T-cell (primary cell): ENCODE measurements at regions not wholly inside any gene's neighbourhood (a gene's known extent, or its start where the extent isn't known, plus 50 kb on each side); places are given as distances from the start of the nearest gene placed in this dataset.

Experiments
- ATAC-seq, 4 experiments: fragments of 200-7000 bp in 3 of 4; fragments of 150-1000 bp in 1 of 4; cut with Tn5 transposase; replicated peaks in 1 of 4; 1 replicate in 3 of 4; 2 replicates in 1 of 4; pipeline ENCODE4 v1.10.0; 2021; ENCODE audit warnings: moderate library complexity in 3 of 4, mild to moderate bottlenecking in 2 of 4, moderate number of reproducible peaks in 1 of 4
- CTCF ChIA-PET, 2 donors: fragments of 300-600 bp; sonication (Branson Sonifier 250); formaldehyde crosslinking; loops; one replicate each; lab custom pipeline; 2022; ENCODE audit warnings: antibody characterized with exemption in 2 of 2; lab: Charles Lee
- POLR2A ChIA-PET, 2 donors: fragments of 300-600 bp; sonication (Branson Sonifier 250); formaldehyde crosslinking; loops; one replicate each; lab custom pipeline; 2022; ENCODE audit warnings: antibody characterized with exemption in 2 of 2; lab: Charles Lee
- DNase-seq, 35 experiments: peaks; one replicate each; pipeline versions ENCODE4 v3.0.0 to v3.0.0-alpha.2; 2013 to 2023
- H3K27ac ChIP-seq: one replicate; pipeline ENCODE4 v1.5.1; 2013; ENCODE audit warnings: low read length
- H3K27me3 ChIP-seq, 2 experiments: replicated peaks in 1 of 2; 1 replicate in 1 of 2; 2 replicates in 1 of 2; pipeline versions ENCODE4 v1.6.1 to v1.7.0; 2013; ENCODE audit warnings: low read length in 1 of 2, mixed read lengths in 1 of 2; ENCODE audit not compliant: control insufficient read depth in 2 of 2, insufficient read depth in 2 of 2; ENCODE audit errors: extremely low read depth in 1 of 2
- H3K36me3 ChIP-seq, 2 donors: 1 replicate in 1 of 2; 2 replicates in 1 of 2; pipeline versions ENCODE4 v1.6.1 to v1.7.0; 2013; ENCODE audit warnings: low read length in 1 of 2; ENCODE audit not compliant: control insufficient read depth in 2 of 2, insufficient read depth in 1 of 2; ENCODE audit errors: extremely low read depth in 1 of 2
- H3K4me1 ChIP-seq, 2 experiments: 1 replicate in 1 of 2; 2 replicates in 1 of 2; pipeline versions ENCODE4 v1.6.1 to v1.7.0; 2013; ENCODE audit warnings: low read length in 2 of 2, mixed read lengths in 1 of 2; ENCODE audit not compliant: insufficient read depth in 2 of 2, control insufficient read depth in 1 of 2; ENCODE audit errors: extremely low read depth in 1 of 2
- H3K4me3 ChIP-seq, 2 donors: 1 replicate in 1 of 2; 2 replicates in 1 of 2; pipeline versions ENCODE4 v1.5.1 to v1.7.0; 2013; ENCODE audit warnings: mild to moderate bottlenecking in 2 of 2, low read length in 1 of 2, moderate library complexity in 1 of 2; ENCODE audit not compliant: control insufficient read depth in 1 of 2; ENCODE audit errors: extremely low read depth in 1 of 2
- H3K9me3 ChIP-seq: 2 replicates; pipeline ENCODE4 v1.7.0; 2013
- H3K27ac Mint-ChIP-seq, 2 donors: one replicate each; pipeline ENCODE4 v1.8.0; 2020 to 2021; ENCODE audit warnings: mild to moderate bottlenecking in 2 of 2, mixed read lengths in 2 of 2
- H3K27me3 Mint-ChIP-seq, 2 donors: one replicate each; pipeline ENCODE4 v1.8.0; 2021 to 2022; ENCODE audit warnings: mixed read lengths in 2 of 2
- H3K36me3 Mint-ChIP-seq: one replicate; pipeline ENCODE4 v1.8.0; 2021; ENCODE audit warnings: mixed read lengths
- H3K4me1 Mint-ChIP-seq, 3 donors: one replicate each; pipeline ENCODE4 v1.8.0; 2020 to 2022; ENCODE audit warnings: mixed read lengths in 3 of 3, mild to moderate bottlenecking in 1 of 3
- H3K4me3 Mint-ChIP-seq, 3 donors: one replicate each; pipeline ENCODE4 v1.8.0; 2020 to 2022; ENCODE audit warnings: mild to moderate bottlenecking in 3 of 3, mixed read lengths in 3 of 3, moderate library complexity in 3 of 3
- H3K9me3 Mint-ChIP-seq, 3 donors: one replicate each; pipeline ENCODE4 v1.8.0; 2020 to 2022; ENCODE audit warnings: mixed read lengths in 3 of 3
- WGBS: methylation state at CpG from one replicate; pipeline ENCODE4 v1.1.5; 2013; ENCODE audit warnings: missing lambda C conversion rate; ENCODE audit not compliant: insufficient coverage; 5-methylcytosine and 5-hydroxymethylcytosine counted together

- DNase-seq (no peak), ATAC-seq (no peak)
- Mint-ChIP-seq H3K9me3 (no peaks in the 10 kb centered on the region), H3K36me3 (no peaks in the 10 kb centered on the region), H3K27me3 (peaks cover 6 to 8% of the 10 kb centered on the region in 2 donors), H3K4me3 (no peak overlapping the region), H3K27ac (no peak overlapping the region), H3K4me1 (peaks cover 0 to 2% (median 0%) of the 10 kb centered on the region in 3 donors)
- Histone ChIP-seq H3K4me3 (no peak overlapping the region), H3K27me3 (no peaks in the 10 kb centered on the region), H3K4me1 (no peaks in the 10 kb centered on the region), H3K27ac (no peak overlapping the region), H3K36me3 (no peaks in the 10 kb centered on the region), H3K9me3 (no peaks in the 10 kb centered on the region)
- POLR2A ChIA-PET, result interaction anchor here in 1 of 2 donors (0.6 kb wide), 1 partner anchor 30 kb away, joined by 3 read pairs; no protein-coding TSS in a partner anchor
- CTCF ChIA-PET, result no interaction called here
- WGBS, result 60% methylated on average over 1 of the region's 5 CpGs
Observed at GRCh38 chr4:11299836-11300235, 128.9 kb downstream of the HS3ST1 start.

GRCh38 chr4:11299016-11299415 is 129.7 kb downstream of the HS3ST1 start:
- ChIA-PET CTCF (interaction anchor here in 1 of 2 donors (1.2 kb wide), 1 partner anchor 15 kb away, joined by 3 read pairs; no protein-coding TSS in a partner anchor), POLR2A (no interaction called here)
- Mint-ChIP-seq H3K27ac (no peak overlapping the region), H3K4me1 (peaks cover 0 to 2% (median 0%) of the 10 kb centered on the region in 3 donors), H3K9me3 (no peaks in the 10 kb centered on the region), H3K36me3 (no peaks in the 10 kb centered on the region), H3K27me3 (peaks cover 5 to 8% of the 10 kb centered on the region in 2 donors), H3K4me3 (no peak overlapping the region)
- Histone ChIP-seq H3K4me1 (no peaks in the 10 kb centered on the region), H3K9me3 (no peaks in the 10 kb centered on the region), H3K27ac (no peak overlapping the region), H3K4me3 (no peak overlapping the region), H3K27me3 (no peaks in the 10 kb centered on the region), H3K36me3 (no peaks in the 10 kb centered on the region)
- 91% methylated on average over 4 of the region's 6 CpGs for WGBS
- no peak for DNase-seq
- ATAC-seq, result no peak

GRCh38 chr4:11298451-11298850 is 130.2 kb downstream of the HS3ST1 start:
- Histone ChIP-seq H3K27ac (no peak overlapping the region), H3K4me3 (no peak overlapping the region), H3K9me3 (no peaks in the 10 kb centered on the region), H3K4me1 (no peaks in the 10 kb centered on the region), H3K36me3 (no peaks in the 10 kb centered on the region), H3K27me3 (no peaks in the 10 kb centered on the region)
- Mint-ChIP-seq H3K27ac (no peak overlapping the region), H3K27me3 (peaks cover 0 to 6% of the 10 kb centered on the region in 2 donors), H3K4me3 (no peak overlapping the region), H3K4me1 (peaks cover 0 to 2% (median 0%) of the 10 kb centered on the region in 3 donors), H3K36me3 (no peaks in the 10 kb centered on the region), H3K9me3 (no peaks in the 10 kb centered on the region)
- WGBS, result no CpG with 5 or more reads among the region's 1 CpG
- POLR2A ChIA-PET, result no interaction called here
- CTCF ChIA-PET, result interaction anchor here in 1 of 2 donors (1.2 kb wide), 1 partner anchor 15 kb away, joined by 3 read pairs; no protein-coding TSS in a partner anchor
- DNase-seq (no peak), ATAC-seq (no peak)

GRCh38 chr4:11297627-11298026 is 131.1 kb downstream of the HS3ST1 start:
- H3K4me1 ChIP-seq, result no peaks in the 10 kb centered on the region
- DNase-seq (no peak), ATAC-seq (no peak)
- H3K4me3 ChIP-seq, result no peak overlapping the region
- H3K36me3 ChIP-seq, result no peaks in the 10 kb centered on the region
- H3K4me3 Mint-ChIP-seq, result no peak overlapping the region
- POLR2A ChIA-PET, result no interaction called here
- H3K4me1 Mint-ChIP-seq, result peaks cover 0 to 2% (median 0%) of the 10 kb centered on the region in 3 donors
- H3K27ac ChIP-seq, result no peak overlapping the region
- CTCF ChIA-PET, result no interaction called here
- H3K9me3 Mint-ChIP-seq, result no peaks in the 10 kb centered on the region
- H3K9me3 ChIP-seq, result no peaks in the 10 kb centered on the region
- WGBS, result no CpG with 5 or more reads among the region's 3 CpGs
- no peak overlapping the region for H3K27ac Mint-ChIP-seq
- H3K27me3 Mint-ChIP-seq, result peaks cover 0 to 3% of the 10 kb centered on the region in 2 donors
- H3K27me3 ChIP-seq, result no peaks in the 10 kb centered on the region
- H3K36me3 Mint-ChIP-seq, result no peaks in the 10 kb centered on the region

- H3K9me3 Mint-ChIP-seq, result no peaks in the 10 kb centered on the region
- no CpG with 5 or more reads among the region's 4 CpGs for WGBS
- peaks cover 0 to 3% of the 10 kb centered on the region in 2 donors for H3K27me3 Mint-ChIP-seq
- H3K4me3 ChIP-seq, result no peak overlapping the region
- no peaks in the 10 kb centered on the region for H3K9me3 ChIP-seq
- POLR2A ChIA-PET, result no interaction called here
- no peak overlapping the region for H3K4me3 Mint-ChIP-seq
- no peak overlapping the region for H3K27ac ChIP-seq
- CTCF ChIA-PET, result no interaction called here
- DNase-seq, result no peak
- H3K36me3 Mint-ChIP-seq, result no peaks in the 10 kb centered on the region
- no peak for ATAC-seq
- H3K27ac Mint-ChIP-seq, result no peak overlapping the region
- H3K4me1 Mint-ChIP-seq, result peaks cover 0 to 2% (median 0%) of the 10 kb centered on the region in 3 donors
- no peaks in the 10 kb centered on the region for H3K36me3 ChIP-seq
- H3K4me1 ChIP-seq, result no peaks in the 10 kb centered on the region
- H3K27me3 ChIP-seq, result no peaks in the 10 kb centered on the region
Observed at GRCh38 chr4:11297201-11297600, 131.5 kb downstream of the HS3ST1 start.

GRCh38 chr4:11293866-11294265 is 134.8 kb downstream of the HS3ST1 start:
- ChIA-PET POLR2A (no interaction called here), CTCF (no interaction called here)
- no peak for DNase-seq
- no peak overlapping the region for H3K27ac ChIP-seq
- H3K9me3 ChIP-seq, result no peaks in the 10 kb centered on the region
- H3K36me3 ChIP-seq, result no peaks in the 10 kb centered on the region
- Mint-ChIP-seq H3K27ac (no peak overlapping the region), H3K36me3 (no peaks in the 10 kb centered on the region), H3K9me3 (no peaks in the 10 kb centered on the region), H3K4me3 (no peak overlapping the region), H3K27me3 (no peaks in the 10 kb centered on the region), H3K4me1 (peaks cover 0 to 2% (median 0%) of the 10 kb centered on the region in 3 donors)
- no peaks in the 10 kb centered on the region for H3K27me3 ChIP-seq
- no peaks in the 10 kb centered on the region for H3K4me1 ChIP-seq
- ATAC-seq, result no peak
- no peak overlapping the region for H3K4me3 ChIP-seq
- whole genome bisulfite sequencing, result no CpG with 5 or more reads among the region's 1 CpG

- no peak overlapping the region for H3K27ac ChIP-seq
- H3K9me3 ChIP-seq, result no peaks in the 10 kb centered on the region
- Mint-ChIP-seq H3K9me3 (peaks cover 0 to 5% (median 0%) of the 10 kb centered on the region in 3 donors), H3K36me3 (no peaks in the 10 kb centered on the region), H3K27me3 (no peaks in the 10 kb centered on the region), H3K4me3 (no peak overlapping the region), H3K27ac (no peak overlapping the region), H3K4me1 (peaks cover 0 to 2% (median 0%) of the 10 kb centered on the region in 3 donors)
- DNase-seq, result no peak
- H3K4me1 ChIP-seq, result no peaks in the 10 kb centered on the region
- no peak overlapping the region for H3K4me3 ChIP-seq
- no peak for ATAC-seq
- no peaks in the 10 kb centered on the region for H3K27me3 ChIP-seq
- WGBS, result 100% methylated on average over 1 of the region's 2 CpGs
- CTCF ChIA-PET, result no interaction called here
- H3K36me3 ChIP-seq, result no peaks in the 10 kb centered on the region
- POLR2A ChIA-PET, result no interaction called here
Observed at GRCh38 chr4:11287055-11287454, 141.6 kb downstream of the HS3ST1 start.
